B cell (primary cell): ENCODE measurements at regions not wholly inside any gene's neighbourhood (a gene's known extent, or its start where the extent isn't known, plus 50 kb on each side); places are given as distances from the start of the nearest gene placed in this dataset.

ENCODE experiments used
- ATAC-seq: fragments of 200-7000 bp; cut with Tn5 transposase; one replicate; pipeline ENCODE4 v1.10.0; 2021; ENCODE audit warnings: low read depth, mild to moderate bottlenecking, moderate number of reproducible peaks, moderate library complexity
- CTCF ChIA-PET: fragments of 350-600 bp; sonication (Branson Sonifier 250); formaldehyde crosslinking; loops from one replicate; lab custom pipeline; 2021; ENCODE audit warnings: antibody characterized with exemption, inconsistent platforms; lab: Charles Lee
- POLR2A ChIA-PET: fragments of 350-600 bp; sonication (Branson Sonifier 250); formaldehyde crosslinking; loops from one replicate; lab custom pipeline; 2021; ENCODE audit warnings: antibody characterized with exemption; lab: Charles Lee
- DNase-seq: peaks from one replicate; pipeline ENCODE4 v3.0.0; 2013
- H2AFZ ChIP-seq: 2 replicates; pipeline ENCODE4 v1.6.1; 2012; ENCODE audit warnings: mild to moderate bottlenecking, low read depth, low read length; ENCODE audit not compliant: insufficient read depth, poor library complexity, severe bottlenecking
- H3K27ac ChIP-seq, 2 donors: 1 replicate in 1 of 2; 2 replicates in 1 of 2; pipeline ENCODE4 v1.5.1; 2012 to 2013; ENCODE audit warnings: low read length in 2 of 2, mild to moderate bottlenecking in 2 of 2, moderate library complexity in 1 of 2
- H3K27me3 ChIP-seq, 4 experiments: fragments of 200-600 bp in 1 of 4; sonication (generic) in 1 of 4; replicated peaks in 1 of 4; 1 replicate in 2 of 4; 2 replicates in 2 of 4; pipeline versions ENCODE4 v1.6.1 to v1.7.0; 2013 to 2016; ENCODE audit warnings: low read length in 3 of 4, mild to moderate bottlenecking in 2 of 4, mixed read lengths in 1 of 4, moderate library complexity in 1 of 4; ENCODE audit not compliant: insufficient read depth in 4 of 4, control insufficient read depth in 3 of 4; ENCODE audit errors: control extremely low read depth in 1 of 4
- H3K36me3 ChIP-seq, 2 experiments: replicated peaks in 1 of 2; 1 replicate in 1 of 2; 2 replicates in 1 of 2; pipeline versions ENCODE4 v1.6.1 to v1.7.1; 2013; ENCODE audit warnings: low read length in 1 of 2; ENCODE audit not compliant: insufficient read depth in 2 of 2, control insufficient read depth in 1 of 2; ENCODE audit errors: control extremely low read depth in 1 of 2, extremely low read depth in 1 of 2
- H3K4me1 ChIP-seq, 2 donors: fragments of 200-600 bp in 1 of 2; sonication (generic) in 1 of 2; 1 replicate in 1 of 2; 2 replicates in 1 of 2; pipeline versions ENCODE4 v1.5.1 to v1.6.1; 2013 to 2017; ENCODE audit warnings: low read length in 2 of 2; ENCODE audit not compliant: control insufficient read depth in 2 of 2, insufficient read depth in 2 of 2
- H3K4me2 ChIP-seq: replicated peaks from 2 replicates; pipeline ENCODE3; 2012; ENCODE audit warnings: mild to moderate bottlenecking, low read depth, low read length; ENCODE audit not compliant: poor library complexity, severe bottlenecking
- H3K4me3 ChIP-seq, 5 experiments: fragments of 200-600 bp in 1 of 5; sonication (generic) in 1 of 5; 1 replicate in 3 of 5; 2 replicates in 2 of 5; pipeline versions ENCODE4 v1.5.1 to v1.7.0; 2011 to 2016; ENCODE audit warnings: low read length in 4 of 5, mild to moderate bottlenecking in 4 of 5, low read depth in 2 of 5, control low read depth in 1 of 5, moderate library complexity in 1 of 5; ENCODE audit not compliant: insufficient read depth in 1 of 5; ENCODE audit errors: control extremely low read depth in 1 of 5, extremely low read depth in 1 of 5
- H3K79me2 ChIP-seq: fragments of 200-600 bp; sonication (generic); one replicate; pipeline ENCODE4 v1.6.0; 2016; ENCODE audit warnings: low read length; ENCODE audit not compliant: control insufficient read depth, insufficient read depth
- H3K9ac ChIP-seq: fragments of 200-600 bp; sonication (generic); 2 replicates; pipeline ENCODE4 v1.6.1; 2017; ENCODE audit warnings: mild to moderate bottlenecking, low read length, moderate library complexity
- H3K9me3 ChIP-seq, 3 donors: one replicate each; pipeline versions ENCODE4 v1.6.1 to v1.7.1; 2013; ENCODE audit warnings: low read length in 2 of 3; ENCODE audit not compliant: control insufficient read depth in 2 of 3, insufficient read depth in 1 of 3; ENCODE audit errors: control extremely low read depth in 1 of 3
- H4K20me1 ChIP-seq: 2 replicates; pipeline ENCODE4 v1.6.0; 2012; ENCODE audit warnings: mild to moderate bottlenecking, low read length; ENCODE audit not compliant: insufficient read depth, control insufficient read depth, poor library complexity, severe bottlenecking
- H3K27ac Mint-ChIP-seq: one replicate; pipeline ENCODE4 v1.8.0; 2021; ENCODE audit warnings: mixed read lengths
- H3K27me3 Mint-ChIP-seq: one replicate; pipeline ENCODE4 v1.8.0; 2021; ENCODE audit warnings: mixed read lengths
- H3K4me1 Mint-ChIP-seq: one replicate; pipeline ENCODE4 v1.8.0; 2021; ENCODE audit warnings: mixed read lengths
- H3K4me3 Mint-ChIP-seq: one replicate; pipeline ENCODE4 v1.8.0; 2021; ENCODE audit warnings: mixed read lengths
- H3K9me3 Mint-ChIP-seq: one replicate; pipeline ENCODE4 v1.8.0; 2022; ENCODE audit warnings: mixed read lengths; ENCODE audit not compliant: insufficient read depth
- EZH2 ChIP-seq: IDR thresholded peaks from 2 replicates; pipeline ENCODE4 v1.6.1; 2012; ENCODE audit warnings: borderline replicate concordance, low read depth, mild to moderate bottlenecking, moderate library complexity, low read length; ENCODE audit not compliant: insufficient read depth, poor library complexity, severe bottlenecking
- WGBS: methylation state at CpG from one replicate; pipeline ENCODE4 v1.1.5; 2013; ENCODE audit warnings: missing lambda C conversion rate; ENCODE audit not compliant: insufficient coverage; 5-methylcytosine and 5-hydroxymethylcytosine counted together
- intact Hi-C: fragments of 100-400 bp; cut with micrococcal nuclease; formaldehyde crosslinking; loops from one replicate; pipeline ENCODE4 v1.10.0; 2022
- TF ChIP-seq, protein P1 (sequence below): fragments of 200-600 bp; IDR thresholded peaks from one replicate; pipeline ENCODE4 v1.8.0; 2022; ENCODE audit warnings: antibody characterized with exemption, mild to moderate bottlenecking

DNA sequence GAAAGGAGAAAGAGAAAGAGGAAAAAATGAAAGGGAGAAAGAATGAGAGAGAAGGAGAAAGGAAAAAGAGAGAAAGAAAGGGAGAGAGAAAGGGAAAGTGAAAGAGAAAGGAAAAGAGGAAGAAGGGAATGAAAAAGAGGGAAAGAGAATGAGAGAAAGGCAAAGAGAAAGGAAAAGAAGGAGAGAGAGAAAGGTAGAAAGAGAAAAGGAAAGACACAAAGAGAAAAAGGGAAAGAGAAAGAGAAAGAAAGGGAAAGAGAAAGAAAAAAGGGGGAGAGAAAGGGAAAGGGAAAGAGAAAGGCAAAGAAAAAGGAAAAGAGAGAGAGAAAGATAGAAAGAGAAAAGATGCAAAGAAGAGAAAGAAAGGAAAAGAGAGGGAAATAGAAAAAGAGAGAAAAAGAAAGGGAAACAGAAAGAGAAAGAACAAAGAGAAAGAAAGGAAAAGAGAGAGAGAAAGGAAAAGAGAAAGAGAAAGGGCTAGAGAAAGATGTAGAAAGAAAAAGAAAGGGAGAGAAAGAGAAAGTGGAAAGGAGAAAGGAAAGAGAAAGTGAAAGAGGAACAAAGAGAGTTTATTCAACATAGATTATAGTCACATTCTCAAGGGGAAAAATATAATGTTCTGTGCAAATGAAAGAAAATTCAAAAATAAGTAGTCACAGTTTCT lies 165.2 kb downstream of the TMEM38B start:
- Histone ChIP-seq H4K20me1 (no peaks in the 10 kb centered on the region), H3K27ac (no peak overlapping the region), H3K9me3 (no peaks in the 10 kb centered on the region), H3K79me2 (no peaks in the 10 kb centered on the region), H3K9ac (no peak overlapping the region), H3K4me2 (peak overlapping the region; percentile 35), H3K36me3 (no peaks in the 10 kb centered on the region), H2AFZ (no peak overlapping the region), H3K27me3 (no peaks in the 10 kb centered on the region), H3K4me3 (no peak overlapping the region), H3K4me1 (peaks cover 14 to 15% of the 10 kb centered on the region in 2 donors)
- intact Hi-C loops = no loop called here
- Mint-ChIP-seq H3K27me3 (no peaks in the 10 kb centered on the region), H3K9me3 (peaks cover 3% of the 10 kb centered on the region), H3K4me1 (peaks cover 22% of the 10 kb centered on the region), H3K4me3 (peak overlapping the region; percentile 13), H3K27ac (no peak overlapping the region)
- no peak for TF ChIP-seq EZH2
- TF ChIP-seq, protein P1, sequence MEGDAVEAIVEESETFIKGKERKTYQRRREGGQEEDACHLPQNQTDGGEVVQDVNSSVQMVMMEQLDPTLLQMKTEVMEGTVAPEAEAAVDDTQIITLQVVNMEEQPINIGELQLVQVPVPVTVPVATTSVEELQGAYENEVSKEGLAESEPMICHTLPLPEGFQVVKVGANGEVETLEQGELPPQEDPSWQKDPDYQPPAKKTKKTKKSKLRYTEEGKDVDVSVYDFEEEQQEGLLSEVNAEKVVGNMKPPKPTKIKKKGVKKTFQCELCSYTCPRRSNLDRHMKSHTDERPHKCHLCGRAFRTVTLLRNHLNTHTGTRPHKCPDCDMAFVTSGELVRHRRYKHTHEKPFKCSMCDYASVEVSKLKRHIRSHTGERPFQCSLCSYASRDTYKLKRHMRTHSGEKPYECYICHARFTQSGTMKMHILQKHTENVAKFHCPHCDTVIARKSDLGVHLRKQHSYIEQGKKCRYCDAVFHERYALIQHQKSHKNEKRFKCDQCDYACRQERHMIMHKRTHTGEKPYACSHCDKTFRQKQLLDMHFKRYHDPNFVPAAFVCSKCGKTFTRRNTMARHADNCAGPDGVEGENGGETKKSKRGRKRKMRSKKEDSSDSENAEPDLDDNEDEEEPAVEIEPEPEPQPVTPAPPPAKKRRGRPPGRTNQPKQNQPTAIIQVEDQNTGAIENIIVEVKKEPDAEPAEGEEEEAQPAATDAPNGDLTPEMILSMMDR = peak; percentile 79
- CTCF ChIA-PET = interaction anchor here (1.5 kb wide), 1 partner anchor 22 kb away, joined by 3 read pairs; no protein-coding TSS in a partner anchor
- peak; percentile 22 for DNase-seq
- POLR2A ChIA-PET = no interaction called here
- ATAC-seq = no peak

- Mint-ChIP-seq H3K27ac (no peak overlapping the region), H3K4me3 (no peak overlapping the region), H3K9me3 (peaks cover 3% of the 10 kb centered on the region), H3K27me3 (no peaks in the 10 kb centered on the region), H3K4me1 (peaks cover 22% of the 10 kb centered on the region)
- Histone ChIP-seq H2AFZ (no peak overlapping the region), H3K9me3 (no peaks in the 10 kb centered on the region), H3K27ac (no peak overlapping the region), H4K20me1 (no peaks in the 10 kb centered on the region), H3K27me3 (no peaks in the 10 kb centered on the region), H3K9ac (no peak overlapping the region), H3K4me3 (no peak overlapping the region), H3K36me3 (no peaks in the 10 kb centered on the region), H3K4me2 (no peak overlapping the region), H3K4me1 (peaks cover 14 to 15% of the 10 kb centered on the region in 2 donors), H3K79me2 (no peaks in the 10 kb centered on the region)
- no peak for DNase-seq
- no peak for TF ChIP-seq EZH2
- TF ChIP-seq, protein P1 = no peak
- ChIA-PET POLR2A (no interaction called here), CTCF (interaction anchor here (1.5 kb wide), 1 partner anchor 21 kb away, joined by 3 read pairs; no protein-coding TSS in a partner anchor)
- intact Hi-C loops = no loop called here
- WGBS = 80% methylated on average over 1 of the region's 2 CpGs
- no peak for ATAC-seq
Measured at GRCh38 chr9:105860516-105860915, 166.2 kb downstream of the TMEM38B start.
